H9 (cell line): ENCODE measurements at regions not wholly inside any gene's neighbourhood (a gene's known extent, or its start where the extent isn't known, plus 50 kb on each side); places are given as distances from the start of the nearest gene placed in this dataset.

Experiments
- DNase-seq: peaks from one replicate; pipeline ENCODE4 v3.0.0-alpha.2; 2017
- H2AFZ ChIP-seq: one replicate; pipeline ENCODE4 v1.6.1; 2013; ENCODE audit warnings: mild to moderate bottlenecking, low read length, control low read depth, moderate library complexity
- H2AK5ac ChIP-seq: 2 replicates; pipeline ENCODE4 v1.6.1; 2013; ENCODE audit warnings: low read length, control low read depth, mixed read lengths; ENCODE audit not compliant: insufficient read length
- H2BK120ac ChIP-seq: one replicate; pipeline ENCODE4 v1.6.1; 2013; ENCODE audit warnings: low read depth, mild to moderate bottlenecking, low read length, control low read depth, inconsistent platforms; ENCODE audit not compliant: poor library complexity, severe bottlenecking
- H2BK12ac ChIP-seq: 2 replicates; pipeline ENCODE4 v1.6.1; 2013; ENCODE audit warnings: low read length, control low read depth, mixed read lengths, low read depth; ENCODE audit not compliant: insufficient read length
- H2BK15ac ChIP-seq: 2 replicates; pipeline ENCODE4 v1.6.1; 2013; ENCODE audit warnings: low read depth, low read length, control low read depth
- H2BK20ac ChIP-seq: one replicate; pipeline ENCODE4 v1.6.1; 2013; ENCODE audit warnings: low read depth, mild to moderate bottlenecking, low read length, control low read depth, inconsistent platforms; ENCODE audit not compliant: poor library complexity, severe bottlenecking
- H2BK5ac ChIP-seq: 2 replicates; pipeline ENCODE4 v1.6.1; 2013; ENCODE audit warnings: low read length, control low read depth, mixed read lengths; ENCODE audit not compliant: insufficient read length
- H3K14ac ChIP-seq: 2 replicates; pipeline ENCODE4 v1.6.1; 2013; ENCODE audit warnings: low read length, control low read depth; ENCODE audit not compliant: insufficient read depth
- H3K18ac ChIP-seq: 2 replicates; pipeline ENCODE4 v1.6.1; 2013; ENCODE audit warnings: low read depth, mild to moderate bottlenecking, mixed read lengths, low read length, control low read depth; ENCODE audit not compliant: insufficient read length
- H3K23ac ChIP-seq: 2 replicates; pipeline ENCODE4 v1.6.1; 2013; ENCODE audit warnings: low read length, control low read depth, mixed read lengths, low read depth; ENCODE audit not compliant: insufficient read length
- H3K23me2 ChIP-seq: 2 replicates; pipeline ENCODE4 v1.6.1; 2013; ENCODE audit warnings: low read depth, mild to moderate bottlenecking, mixed read lengths, low read length, control low read depth; ENCODE audit not compliant: insufficient read length, poor library complexity, severe bottlenecking
- H3K27ac ChIP-seq: 2 replicates; pipeline ENCODE4 v1.5.1; 2013; ENCODE audit warnings: low read length, control low read depth, mixed read lengths, low read depth; ENCODE audit not compliant: insufficient read length
- H3K27me3 ChIP-seq: 2 replicates; pipeline ENCODE4 v1.6.1; 2013; ENCODE audit warnings: low read length, control low read depth, inconsistent platforms; ENCODE audit not compliant: insufficient read depth
- H3K4ac ChIP-seq: 2 replicates; pipeline ENCODE4 v1.6.1; 2013; ENCODE audit warnings: low read depth, mild to moderate bottlenecking, control low read depth, inconsistent platforms, low read length, moderate library complexity
- H3K4me1 ChIP-seq: 2 replicates; pipeline ENCODE4 v1.6.1; 2013; ENCODE audit warnings: low read length, control low read depth, inconsistent platforms; ENCODE audit not compliant: insufficient read depth
- H3K4me2 ChIP-seq: 2 replicates; pipeline ENCODE4 v1.6.1; 2013; ENCODE audit warnings: low read length, control low read depth, mixed read lengths; ENCODE audit not compliant: insufficient read length, insufficient read depth
- H3K56ac ChIP-seq: 2 replicates; pipeline ENCODE4 v1.6.1; 2013; ENCODE audit warnings: low read depth, mild to moderate bottlenecking, mixed read lengths, low read length, control low read depth; ENCODE audit not compliant: insufficient read length
- H3K79me1 ChIP-seq: 2 replicates; pipeline ENCODE4 v1.6.1; 2013; ENCODE audit warnings: low read depth, mild to moderate bottlenecking, moderate library complexity, low read length, control low read depth, inconsistent platforms; ENCODE audit not compliant: insufficient read depth, poor library complexity, severe bottlenecking
- H3K79me2 ChIP-seq: 2 replicates; pipeline ENCODE4 v1.6.1; 2013; ENCODE audit warnings: low read length, control low read depth, inconsistent platforms; ENCODE audit not compliant: insufficient read depth
- H3K9ac ChIP-seq: 2 replicates; pipeline ENCODE4 v1.6.1; 2013; ENCODE audit warnings: low read length, control low read depth, mixed read lengths; ENCODE audit not compliant: insufficient read length; ENCODE audit errors: extremely low read depth
- H3K9me3 ChIP-seq: one replicate; pipeline ENCODE4 v1.6.1; 2013; ENCODE audit warnings: low read depth, low read length, inconsistent platforms; ENCODE audit not compliant: control insufficient read depth
- H3T11ph ChIP-seq: one replicate; pipeline ENCODE4 v1.6.1; 2013; ENCODE audit warnings: mild to moderate bottlenecking, low read length, control low read depth, inconsistent platforms
- H4K20me1 ChIP-seq: one replicate; pipeline ENCODE4 v1.6.1; 2013; ENCODE audit not compliant: control insufficient read depth, insufficient read length, insufficient read depth
- H4K5ac ChIP-seq: 2 replicates; pipeline ENCODE4 v1.6.1; 2013; ENCODE audit warnings: low read depth, mild to moderate bottlenecking, mixed read lengths, low read length, control low read depth; ENCODE audit not compliant: insufficient read length
- H4K8ac ChIP-seq: replicated peaks from 2 replicates; pipeline ENCODE4 v1.6.1; 2013; ENCODE audit warnings: low read length, control low read depth, mixed read lengths, low read depth; ENCODE audit not compliant: insufficient read length
- H4K91ac ChIP-seq: 2 replicates; pipeline ENCODE4 v1.6.1; 2013; ENCODE audit warnings: low read depth, mild to moderate bottlenecking, moderate library complexity, mixed read lengths, low read length, control low read depth; ENCODE audit not compliant: insufficient read length
- H3K27ac Mint-ChIP-seq, 3 experiments: 2 replicates in 2 of 3; 3 replicates in 1 of 3; pipeline ENCODE4 v1.8.0; 2020 to 2021; ENCODE audit warnings: mixed read lengths in 3 of 3, mild to moderate bottlenecking in 1 of 3, moderate library complexity in 1 of 3
- H3K27me3 Mint-ChIP-seq: 2 replicates; pipeline ENCODE4 v1.8.0; 2021; ENCODE audit warnings: low read depth, mild to moderate bottlenecking, moderate library complexity, mixed read lengths
- H3K36me3 Mint-ChIP-seq, 3 experiments: 2 replicates in 2 of 3; 3 replicates in 1 of 3; pipeline ENCODE4 v1.8.0; 2020 to 2021; ENCODE audit warnings: low read depth in 3 of 3, mixed read lengths in 3 of 3; ENCODE audit not compliant: insufficient read depth in 1 of 3
- H3K4me1 Mint-ChIP-seq, 2 experiments: 2 replicates each; pipeline ENCODE4 v1.8.0; 2020; ENCODE audit warnings: mixed read lengths in 2 of 2
- H3K4me3 Mint-ChIP-seq, 2 experiments: 2 replicates in 1 of 2; 3 replicates in 1 of 2; pipeline ENCODE4 v1.8.0; 2020 to 2021; ENCODE audit warnings: mild to moderate bottlenecking in 2 of 2, mixed read lengths in 2 of 2, moderate library complexity in 1 of 2
- H3K9me3 Mint-ChIP-seq, 2 experiments: 2 replicates in 1 of 2; 3 replicates in 1 of 2; pipeline ENCODE4 v1.8.0; 2020; ENCODE audit warnings: mild to moderate bottlenecking in 2 of 2, mixed read lengths in 2 of 2, moderate library complexity in 1 of 2
- CTCF ChIP-seq: fragments of 200-600 bp; sonication (generic); conservative IDR thresholded peaks from 3 replicates; pipeline ENCODE4 v1.8.0; 2021; ENCODE audit warnings: antibody characterized with exemption, mild to moderate bottlenecking
- WGBS: extraction: QIAGEN DNeasy Blood & Tissue Kit; methylation state at CpG from one replicate; pipeline ENCODE4 v1.1.7; 2013; ENCODE audit warnings: missing lambda C conversion rate, low lambda C conversion rate, mixed read lengths; ENCODE audit not compliant: insufficient read length; ENCODE audit errors: extremely low coverage; 5-methylcytosine and 5-hydroxymethylcytosine counted together

GRCh38 chr10:35896001-35896400 is 253.9 kb upstream of the FZD8 start:
- Histone ChIP-seq H3K27ac (no peak overlapping the region), H3K23ac (no peak overlapping the region), H3K9ac (no peak overlapping the region), H2BK120ac (no peak overlapping the region), H3K27me3 (no peaks in the 10 kb centered on the region), H3K14ac (no peak overlapping the region), H4K8ac (no peak overlapping the region), H3K79me1 (no peaks in the 10 kb centered on the region), H2AFZ (no peak overlapping the region), H3K4me2 (no peak overlapping the region), H3K9me3 (no peaks in the 10 kb centered on the region), H4K5ac (no peak overlapping the region), H2BK5ac (no peak overlapping the region), H2BK12ac (no peak overlapping the region), H2AK5ac (no peak overlapping the region), H2BK15ac (no peak overlapping the region), H4K91ac (no peak overlapping the region), H2BK20ac (no peak overlapping the region), H3K4me1 (peaks cover 2% of the 10 kb centered on the region; the same call in 1 of the 2 replicates), H4K20me1 (no peaks in the 10 kb centered on the region), H3T11ph (no peak overlapping the region), H3K18ac (no peak overlapping the region), H3K4ac (no peak overlapping the region), H3K56ac (no peak overlapping the region), H3K23me2 (no peaks in the 10 kb centered on the region), H3K79me2 (no peaks in the 10 kb centered on the region)
- Mint-ChIP-seq H3K4me1 (peaks cover 7 to 8% of the 10 kb centered on the region in 2 experiments; a peak in 3 of 4 replicates), H3K4me3 (no peak overlapping the region), H3K27me3 (peaks cover 3% of the 10 kb centered on the region; the same call in 1 of the 2 replicates), H3K9me3 (peaks cover 7 to 10% of the 10 kb centered on the region in 2 experiments; a peak in 4 of 5 replicates), H3K27ac (no peak overlapping the region), H3K36me3 (no peaks in the 10 kb centered on the region; a peak in 1 of 7 replicates)
- WGBS: no CpG with 5 or more reads among the region's 5 CpGs
- DNase-seq: no peak
- no peak for TF ChIP-seq CTCF
